Stromal cell of bone marrow (primary cell): ENCODE measurements at regions not wholly inside any gene's neighbourhood (a gene's known extent, or its start where the extent isn't known, plus 50 kb on each side); places are given as distances from the start of the nearest gene placed in this dataset.

ENCODE experiments used
- DNase-seq: peaks from one replicate; pipeline ENCODE4 v3.0.0-alpha.2; 2012; ENCODE audit warnings: low read depth

DNA sequence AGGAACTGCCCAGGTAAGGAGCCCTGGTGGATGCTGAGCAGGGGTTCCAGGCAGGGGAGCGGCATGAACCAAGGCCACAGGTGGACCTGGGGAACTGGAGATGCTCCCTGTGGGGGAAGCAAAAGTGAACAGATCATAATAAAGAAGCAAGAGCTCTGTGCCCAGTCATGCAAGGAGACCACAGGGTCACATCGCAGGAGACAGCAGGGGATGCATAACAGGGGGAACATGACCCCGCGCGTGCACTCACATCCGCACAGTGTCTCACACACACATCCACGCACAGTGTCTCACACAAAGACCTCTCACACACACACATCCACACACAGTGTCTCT is 473.3 kb upstream of the HS6ST1 start:
- DNase-seq, result no peak

DNA sequence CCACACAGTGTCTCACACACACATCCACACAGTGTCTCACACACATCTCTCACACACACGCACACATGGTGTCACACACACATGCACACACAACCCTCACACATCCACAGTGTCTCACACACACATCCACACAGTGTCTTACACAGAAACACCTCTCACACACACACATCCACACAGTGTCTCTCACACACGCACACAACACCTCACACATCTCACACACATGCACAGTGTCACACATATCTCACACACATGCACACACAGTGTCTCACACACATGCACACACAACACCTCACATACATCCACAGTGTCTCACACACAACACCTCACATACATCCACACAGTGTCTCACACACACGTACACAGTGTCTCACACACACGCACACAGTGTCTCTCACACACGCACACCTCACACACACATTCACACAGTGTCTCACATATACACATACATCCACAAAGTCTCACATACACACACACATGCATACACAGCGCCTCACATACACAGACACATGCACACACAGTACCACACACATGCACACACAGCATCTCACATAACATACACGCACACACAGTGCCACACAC is 473.9 kb upstream of the HS6ST1 start:
- no peak for DNase-seq

DNA sequence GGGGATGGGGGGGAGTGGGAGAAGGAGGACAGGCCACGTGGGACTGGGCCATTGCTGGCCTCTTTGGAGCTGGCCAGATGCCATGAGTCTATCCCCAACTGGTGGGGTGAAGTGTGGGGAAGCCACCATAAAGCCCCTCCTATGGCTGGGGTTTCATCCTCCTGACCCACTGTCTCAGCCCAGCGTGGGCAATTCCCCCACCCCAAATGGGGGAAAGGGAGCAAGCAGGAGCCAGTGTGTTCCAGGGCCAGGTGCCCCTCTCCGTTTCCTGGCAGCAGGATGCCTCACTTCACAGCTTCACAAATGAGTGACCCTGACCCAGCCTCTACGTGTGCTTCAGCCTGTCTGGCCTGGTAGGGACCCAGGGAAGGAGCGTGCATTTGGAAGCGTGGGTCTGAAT is 474.7 kb upstream of the HS6ST1 start:
- DNase-seq, result no peak

DNA sequence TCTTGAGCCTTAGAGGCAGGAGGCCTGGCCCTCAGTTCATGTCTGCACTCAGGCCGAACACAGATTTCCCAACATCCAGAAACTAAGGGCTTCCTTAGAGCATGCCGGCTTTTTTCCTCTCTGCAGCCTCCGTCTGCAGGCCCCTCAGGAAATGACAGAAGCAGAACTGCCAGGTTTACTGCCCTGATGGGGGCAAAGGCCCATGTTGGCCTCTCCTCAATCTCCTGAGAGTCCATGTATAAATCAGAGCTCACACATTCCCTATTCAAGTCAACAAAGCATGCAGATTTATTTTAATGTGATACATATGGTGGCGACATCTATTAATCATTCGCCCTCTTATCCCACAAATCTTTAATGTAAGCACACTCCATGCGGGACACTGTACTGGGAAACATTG is 475.6 kb upstream of the HS6ST1 start:
- DNase-seq, result no peak

DNA sequence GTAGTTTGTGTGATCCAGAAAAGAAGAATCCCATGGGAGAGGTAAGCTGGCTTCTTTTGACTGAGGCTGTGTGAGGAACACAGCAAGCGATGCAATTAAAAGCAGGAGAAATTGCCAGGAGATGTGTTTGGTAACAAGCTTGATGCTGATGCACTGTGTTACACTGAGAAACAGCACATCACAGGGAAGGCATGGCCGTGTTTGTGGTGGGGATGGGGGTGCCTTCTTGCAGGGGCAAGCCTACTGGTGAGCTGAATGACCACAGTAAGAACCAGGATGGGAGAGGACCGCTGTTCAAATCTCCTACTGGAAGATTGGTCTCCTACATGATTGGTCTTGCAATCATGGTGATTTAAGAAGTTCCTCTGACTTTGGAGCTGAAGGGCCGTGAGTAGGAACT is 477.7 kb upstream of the HS6ST1 start:
- DNase-seq, result no peak

DNA sequence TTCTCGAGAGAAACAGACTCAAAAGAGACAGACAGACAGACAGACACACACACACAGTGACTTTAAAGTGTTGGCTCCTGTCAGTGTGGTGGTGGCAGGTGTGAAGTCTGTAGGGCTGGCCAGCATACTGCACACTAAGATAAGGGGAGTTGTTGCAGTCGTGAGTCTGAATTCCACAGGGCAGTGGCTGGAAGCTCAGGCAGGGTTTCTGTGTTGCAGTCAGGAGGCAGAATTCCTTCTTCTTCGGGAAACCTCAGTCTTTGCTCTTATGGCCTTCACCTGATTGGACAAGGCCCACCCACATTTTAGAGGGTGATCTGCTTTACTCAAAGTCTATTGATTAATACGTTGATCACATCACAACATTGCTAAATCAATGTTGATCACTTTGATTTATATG is 478.4 kb upstream of the HS6ST1 start:
- no peak for DNase-seq

DNA sequence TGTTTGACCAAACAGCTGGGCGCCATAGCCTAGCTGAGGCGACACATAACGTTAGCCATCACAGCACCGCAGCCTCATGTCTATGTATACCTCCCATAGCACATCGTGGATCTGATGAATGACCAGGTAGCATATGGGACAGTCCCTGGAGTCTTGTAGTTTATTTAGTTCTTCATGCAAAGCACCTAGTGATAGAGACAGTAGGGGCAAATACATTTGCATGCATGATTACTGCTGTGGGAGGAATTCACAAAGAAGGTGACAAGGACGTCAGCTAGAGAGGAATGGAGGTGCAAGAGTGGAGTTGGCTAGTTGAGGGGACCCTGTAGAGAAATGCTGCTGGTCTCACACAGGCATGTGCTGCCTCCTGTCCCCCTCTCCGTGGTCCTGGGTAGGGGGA is 478.9 kb upstream of the HS6ST1 start:
- no peak for DNase-seq

DNA sequence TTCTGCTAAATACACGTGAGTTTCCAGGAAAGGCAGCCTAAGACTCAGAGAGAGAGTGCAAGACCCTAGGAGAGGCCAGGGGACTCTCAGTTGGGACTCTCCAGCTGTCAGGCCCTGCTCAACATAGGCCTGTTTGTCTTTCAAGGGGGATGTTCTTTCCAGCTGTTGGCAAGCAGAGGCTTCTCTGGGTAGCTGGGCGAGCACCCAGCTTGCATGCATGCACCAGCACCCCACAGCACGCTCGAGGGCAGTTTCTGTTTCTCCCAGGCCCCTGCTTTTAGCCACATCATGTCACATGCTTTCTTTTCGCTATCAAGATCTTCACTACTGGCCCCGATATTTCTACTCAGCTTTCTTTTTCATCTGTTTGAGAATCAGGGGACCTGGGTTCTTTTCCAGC is 479.3 kb upstream of the HS6ST1 start:
- no peak for DNase-seq

DNA sequence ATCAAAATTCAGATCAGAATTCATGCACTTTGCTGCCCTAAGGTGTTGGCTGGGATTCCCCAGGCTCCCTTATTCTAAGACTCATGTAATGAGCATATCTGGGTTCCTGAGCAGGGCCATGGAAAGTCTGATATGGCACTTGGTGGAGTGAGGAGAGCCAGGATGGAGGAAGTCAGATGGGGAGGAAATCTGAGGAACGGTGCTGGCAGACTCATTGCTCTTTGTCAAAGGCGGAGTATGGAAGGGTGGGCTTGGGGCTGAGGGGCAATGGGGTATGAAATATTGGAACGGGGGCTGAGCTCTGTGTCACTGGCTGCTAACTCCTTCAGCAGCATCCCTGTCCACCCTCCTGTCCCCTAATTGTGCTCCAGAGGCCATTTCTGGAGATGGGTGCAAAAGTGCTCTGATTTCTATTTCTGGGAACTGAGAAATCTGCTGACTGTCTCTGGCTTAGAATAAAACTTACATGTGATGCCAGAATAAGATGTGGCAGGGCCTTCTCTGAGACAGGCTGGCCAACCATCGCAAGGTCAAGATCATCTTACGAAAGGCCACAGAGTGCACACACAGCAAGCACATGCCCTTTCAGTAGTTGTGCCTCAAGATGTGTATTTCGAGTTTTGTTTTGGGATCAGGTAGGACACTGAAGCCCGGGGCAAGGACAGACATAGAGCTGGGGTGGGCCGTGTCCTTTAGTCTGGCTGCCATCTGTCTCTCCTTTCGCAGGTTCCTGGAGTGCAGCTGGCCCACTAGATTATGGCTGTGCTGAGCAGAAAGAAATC is 480.0 kb upstream of the HS6ST1 start:
- DNase-seq, result no peak

DNA sequence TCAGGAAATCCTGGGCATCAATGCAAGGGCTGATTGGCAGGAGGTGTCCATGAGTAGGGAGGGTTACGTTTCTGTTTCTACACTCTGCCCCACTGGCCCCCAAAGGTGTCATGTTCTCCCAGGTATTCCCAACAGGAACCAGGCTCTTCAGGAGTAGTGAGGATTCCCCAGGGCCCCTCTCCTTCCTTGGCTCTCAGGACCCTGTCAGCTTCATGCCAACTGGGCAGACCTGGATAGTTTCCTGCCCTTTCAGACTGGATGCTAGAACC is 480.6 kb upstream of the HS6ST1 start:
- DNase-seq, result no peak

DNA sequence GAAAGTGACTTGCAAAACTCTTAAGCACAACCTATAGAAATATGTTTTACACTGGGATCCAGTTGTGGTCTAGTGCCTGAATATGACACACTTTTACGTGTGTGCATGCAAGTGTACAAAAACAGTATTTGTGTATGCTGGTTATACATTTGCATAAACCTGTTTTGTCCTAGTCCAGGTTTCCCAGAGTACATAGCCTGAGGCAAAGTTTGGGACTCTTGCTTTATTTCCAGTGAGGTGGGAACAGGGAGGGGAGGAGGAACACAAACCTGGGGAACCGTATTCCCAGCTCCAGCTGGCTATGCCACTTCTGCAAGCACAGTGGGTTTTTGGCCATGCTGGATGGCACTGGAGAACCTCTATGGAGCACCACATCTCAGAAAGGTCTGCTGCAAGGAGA is 481.1 kb upstream of the HS6ST1 start:
- DNase-seq, result no peak

DNA sequence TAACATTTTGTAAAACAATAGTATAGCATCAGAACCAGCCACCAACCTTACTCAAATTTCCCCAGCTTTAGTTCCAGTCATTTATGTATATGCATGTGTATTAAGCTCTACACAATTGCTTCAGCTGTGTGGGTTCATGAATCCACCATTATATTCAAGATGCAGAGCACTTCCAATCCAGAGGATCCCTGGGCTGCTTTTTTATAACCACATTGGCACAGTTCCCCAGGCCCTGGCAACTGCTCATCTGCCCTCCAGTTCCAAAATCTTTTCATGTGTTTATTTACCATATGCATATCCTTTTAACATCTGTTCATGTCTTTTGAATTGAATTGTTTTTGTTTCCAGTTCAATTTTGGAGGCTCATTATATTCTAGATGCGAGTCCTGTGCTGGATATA is 482.9 kb upstream of the HS6ST1 start:
- DNase-seq, result no peak

DNA sequence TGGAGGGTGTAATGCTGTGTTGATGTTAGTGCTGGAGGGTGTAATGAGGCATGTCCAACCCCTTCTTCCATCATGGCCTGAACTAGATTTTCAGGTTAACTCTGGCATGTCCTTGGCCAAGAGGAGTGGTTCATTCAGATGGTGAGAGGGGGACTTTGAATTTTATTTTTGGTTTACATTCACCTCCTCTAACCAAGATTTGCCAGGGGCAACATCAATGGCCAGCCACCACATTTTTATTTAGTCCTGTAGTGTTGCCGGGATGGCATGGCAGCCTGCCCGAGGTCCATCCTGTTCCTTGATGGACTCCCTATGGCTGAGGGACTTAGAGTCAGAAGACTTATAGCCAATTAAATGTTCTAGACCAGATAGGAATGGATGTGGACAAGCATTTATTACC is 484.6 kb upstream of the HS6ST1 start:
- no peak for DNase-seq

DNA sequence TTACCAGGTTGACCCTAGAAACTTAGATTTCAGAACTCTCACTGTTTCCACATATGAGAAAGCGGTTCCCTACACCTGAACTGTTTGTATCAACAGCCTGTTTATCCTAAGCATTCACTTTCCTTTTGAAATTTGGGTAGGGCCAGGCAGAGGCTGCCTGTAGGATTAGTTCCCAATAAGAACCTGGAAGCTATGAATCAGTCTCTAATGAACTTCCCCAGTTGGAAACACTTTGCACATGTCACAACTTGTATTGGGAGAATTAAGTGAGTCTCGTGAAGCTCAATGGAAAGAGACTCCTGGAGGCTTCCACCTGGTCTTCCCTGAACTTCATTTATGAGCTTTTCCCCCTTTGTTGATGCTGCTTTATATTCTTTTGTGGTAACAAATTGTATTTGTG is 486.6 kb upstream of the HS6ST1 start:
- no peak for DNase-seq

DNA sequence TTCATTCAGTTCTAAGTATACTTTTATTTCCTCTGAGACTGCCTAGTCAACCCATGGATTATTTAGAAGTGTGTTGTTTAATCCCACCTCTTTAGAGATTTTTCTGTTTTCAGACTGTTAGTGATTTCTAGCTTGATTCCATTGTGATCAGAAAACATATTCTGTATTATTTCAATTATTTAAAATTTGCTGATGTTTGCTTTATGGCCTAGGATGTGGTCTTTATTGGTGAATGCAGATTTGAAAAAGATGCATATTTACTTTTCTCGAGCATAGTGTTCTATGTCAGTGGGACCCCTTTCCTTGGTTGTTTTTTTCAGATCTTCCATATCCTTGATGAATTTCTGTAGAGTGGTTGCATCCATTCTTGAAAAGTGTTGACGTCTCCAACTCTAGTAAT is 487.2 kb upstream of the HS6ST1 start:
- DNase-seq, result no peak

DNA sequence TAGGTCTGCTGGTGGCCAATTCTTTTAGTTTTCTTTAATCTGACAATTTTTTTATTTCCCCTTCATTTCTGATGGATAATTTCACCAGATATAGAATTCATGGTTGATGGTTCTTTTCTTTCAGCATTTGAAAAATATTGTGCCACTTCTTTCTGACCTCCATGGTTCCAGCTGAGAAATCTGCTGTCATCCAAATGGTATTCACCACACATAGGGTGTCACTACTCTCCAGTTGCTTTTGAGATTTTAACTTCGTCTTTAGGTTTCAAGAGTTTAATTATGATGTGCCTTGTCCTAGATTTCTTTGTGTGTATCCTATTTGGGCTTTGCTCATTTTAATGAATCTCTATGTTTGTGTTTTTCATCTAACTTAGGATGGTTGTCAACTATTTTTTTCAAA is 488.6 kb upstream of the HS6ST1 start:
- DNase-seq, result no peak

DNA sequence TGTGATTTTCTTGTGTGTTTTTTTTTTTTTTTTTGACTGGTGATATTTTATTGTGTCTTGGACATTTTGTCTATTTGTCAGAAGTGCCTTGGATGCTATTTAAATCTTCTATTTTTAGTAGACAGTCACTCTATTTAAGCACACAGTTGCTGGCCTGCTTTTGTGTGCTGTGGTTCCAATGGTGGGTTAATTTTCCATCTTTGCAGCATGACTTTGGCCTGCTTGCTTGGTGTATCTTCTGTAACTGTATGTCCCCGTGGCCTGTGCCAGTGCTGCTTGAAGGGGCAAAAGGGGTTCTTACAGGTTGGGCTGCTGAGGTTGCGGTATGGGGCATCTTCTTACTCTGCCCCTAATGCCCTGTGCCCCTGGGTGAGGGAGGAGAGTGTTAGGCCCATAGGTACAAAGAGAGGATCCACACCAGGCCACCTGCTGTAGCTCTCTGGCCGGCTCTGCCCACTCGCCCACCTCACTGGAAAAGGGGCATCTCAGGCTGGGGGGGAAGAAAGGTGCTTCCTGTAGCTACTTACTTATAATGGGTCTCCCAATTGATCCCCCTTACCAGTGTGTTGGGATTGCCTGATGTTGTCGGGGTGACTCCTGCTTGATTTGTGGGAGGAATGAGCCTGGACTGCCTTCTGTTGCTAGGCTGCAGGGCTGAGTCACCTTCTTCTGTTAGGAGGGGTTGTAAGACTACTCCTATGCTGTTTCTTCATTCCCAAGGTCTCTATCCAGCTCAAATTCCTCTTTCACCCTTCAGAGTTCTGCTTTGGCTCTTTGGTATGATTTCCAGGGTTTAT is 490.0 kb upstream of the HS6ST1 start:
- DNase-seq, result peak; percentile 60

DNA sequence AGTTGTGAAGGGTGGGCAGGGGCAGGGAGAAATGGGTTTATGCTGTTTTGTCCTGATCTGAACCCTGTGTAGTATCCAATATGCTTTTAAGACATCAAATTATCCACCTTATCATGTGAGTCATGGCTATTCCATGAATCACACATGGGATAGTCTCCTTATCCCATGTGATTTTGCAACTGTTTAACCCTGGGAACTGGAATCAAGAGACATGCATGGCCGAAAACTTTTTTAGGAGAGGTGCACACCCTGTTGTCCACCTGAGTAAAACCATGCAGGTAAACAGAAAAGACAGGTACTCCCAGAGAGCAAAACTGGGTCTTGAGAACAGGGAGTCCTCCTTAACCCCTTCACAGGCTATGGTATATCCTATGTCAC is 490.6 kb upstream of the HS6ST1 start:
- peak; percentile 11 for DNase-seq

DNA sequence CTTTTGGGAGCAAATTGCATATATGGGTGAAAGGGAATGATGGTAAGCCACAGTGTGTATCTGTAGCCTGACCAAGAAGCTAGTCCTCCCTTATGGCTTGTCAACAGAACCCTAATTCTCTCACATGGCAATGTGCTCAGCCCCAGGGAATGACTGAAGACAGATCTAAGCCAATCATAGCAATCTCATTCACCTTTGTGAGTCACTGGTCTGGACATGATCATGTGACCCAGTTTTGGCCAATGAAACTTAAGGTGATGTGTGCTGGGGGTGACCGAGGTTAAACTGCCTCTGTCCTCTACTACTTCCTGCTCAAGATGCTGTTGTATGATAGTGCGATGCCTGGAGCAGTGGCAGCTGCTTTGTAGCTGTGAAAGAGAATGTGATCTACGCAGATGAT is 491.2 kb upstream of the HS6ST1 start:
- DNase-seq, result no peak

DNA sequence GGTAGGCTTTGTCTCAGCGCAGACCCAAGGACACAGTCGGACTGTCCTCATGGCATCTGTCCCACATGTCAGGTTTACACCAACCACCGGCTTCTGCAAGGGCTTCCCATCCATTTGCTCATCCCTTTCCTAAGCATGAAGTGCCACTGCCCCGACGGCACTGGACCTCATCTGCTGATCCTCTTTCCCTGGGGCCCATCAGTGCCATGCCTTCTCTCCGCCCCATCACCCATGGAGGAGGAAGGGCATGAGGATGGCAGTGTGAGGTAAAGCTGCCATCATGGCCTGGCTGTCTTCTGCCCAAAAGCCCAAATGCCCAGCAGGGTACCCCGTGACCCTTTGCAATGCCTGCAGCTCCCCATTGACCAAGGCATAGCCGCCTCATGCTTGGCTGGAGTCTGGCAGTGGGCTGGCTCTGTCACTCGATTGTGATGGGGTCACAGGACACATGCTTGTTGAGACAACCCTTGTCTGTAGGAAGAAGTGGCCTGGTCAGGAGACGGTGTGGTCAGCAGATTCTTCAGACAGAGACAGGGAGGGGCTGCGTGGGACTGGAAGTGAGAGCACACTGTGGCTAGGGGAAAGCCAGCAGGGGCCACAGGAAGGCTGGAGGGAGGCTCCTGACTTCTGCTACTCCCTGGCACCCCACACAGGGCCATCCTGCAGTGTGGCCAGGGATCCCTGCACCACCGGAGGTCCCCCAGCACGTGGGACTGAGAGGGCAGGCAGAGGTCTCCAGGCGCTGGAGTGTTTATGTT is 493.7 kb upstream of the HS6ST1 start:
- no peak for DNase-seq

DNA sequence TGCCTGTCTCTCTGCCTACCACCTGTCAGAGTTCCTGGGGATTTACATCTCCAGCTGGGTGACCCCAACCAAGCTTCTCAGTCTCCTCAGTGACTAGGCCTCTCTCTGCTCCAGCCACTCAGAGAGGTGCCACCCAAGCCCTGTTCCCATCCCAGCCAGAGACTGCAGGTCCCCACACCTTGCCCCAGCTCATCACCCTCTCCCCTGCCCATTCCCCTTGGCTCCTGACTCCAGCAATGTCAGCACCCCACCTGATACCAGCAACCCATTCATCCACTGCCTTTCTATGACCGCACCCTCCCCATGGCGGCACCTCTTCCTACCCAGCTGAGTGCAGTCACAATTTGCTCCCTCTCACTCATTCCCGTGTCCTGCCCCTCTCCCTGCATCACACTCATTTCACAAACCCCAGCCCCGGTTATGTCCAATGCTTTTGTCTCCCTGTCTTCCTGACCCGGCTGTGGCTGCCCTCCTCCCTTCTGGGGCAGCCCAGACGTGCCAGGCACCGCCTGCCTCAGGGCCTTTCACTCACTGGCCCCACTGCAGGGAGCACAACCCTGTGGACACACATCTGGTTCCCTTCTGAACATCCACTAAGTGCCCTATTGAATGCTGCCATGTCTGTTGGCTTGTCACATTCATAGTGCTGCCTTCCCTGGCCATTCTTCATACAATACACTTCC is 494.8 kb upstream of the HS6ST1 start:
- DNase-seq, result no peak

DNA sequence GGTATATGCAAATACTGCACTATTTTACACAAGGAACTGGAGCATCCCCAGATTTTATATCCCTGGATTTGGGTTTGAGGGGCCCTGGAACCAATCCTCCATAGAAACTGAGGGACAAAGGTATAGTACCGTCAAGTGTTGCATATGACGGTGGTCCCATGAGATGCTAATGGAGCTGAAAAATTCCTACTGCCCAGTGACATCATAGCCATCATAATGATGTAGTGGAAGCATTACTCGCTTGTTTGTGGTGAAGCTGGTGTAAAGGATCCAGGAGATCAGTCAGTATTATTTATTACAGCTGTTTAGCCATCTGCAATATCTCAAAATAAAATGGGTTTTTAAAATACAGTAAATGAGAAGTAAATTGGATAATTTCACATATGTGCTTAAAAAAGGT is 496.6 kb upstream of the HS6ST1 start:
- no peak for DNase-seq

DNA sequence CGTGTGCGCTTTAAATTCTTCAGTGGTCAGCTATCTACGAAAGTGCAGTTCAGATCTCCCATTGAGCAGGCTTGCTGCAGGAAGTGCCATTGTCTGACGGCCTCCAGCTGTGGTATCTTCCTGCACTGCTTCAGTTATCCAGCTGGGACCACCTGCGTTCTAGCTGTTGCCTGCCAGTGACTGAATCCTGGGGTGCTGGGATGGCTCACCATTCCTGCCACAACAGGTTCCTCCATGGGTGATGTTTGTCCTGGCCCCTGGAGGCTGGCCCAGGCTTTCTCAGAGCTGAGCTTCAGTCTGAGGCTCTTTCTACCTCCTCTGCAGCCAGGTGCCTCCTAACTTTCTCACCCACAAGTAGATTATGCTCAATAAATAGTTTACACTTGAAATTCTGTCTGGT is 498.5 kb upstream of the HS6ST1 start:
- DNase-seq, result no peak
